Lung (tissue), 11 donors: ENCODE measurements at regions not wholly inside any gene's neighbourhood (a gene's known extent, or its start where the extent isn't known, plus 50 kb on each side); places are given as distances from the start of the nearest gene placed in this dataset.

Experiments
- ATAC-seq: fragments of 200-7000 bp; cut with Tn5 transposase; one replicate; pipeline ENCODE4 v1.9.1; 2020; ENCODE audit warnings: moderate number of reproducible peaks; ENCODE audit not compliant: insufficient read depth, low FRiP score
- DNase-seq, 3 donors: peaks; one replicate each; pipeline ENCODE4 v3.0.0-alpha.2; 2013 to 2017
- H3K27ac ChIP-seq, 2 donors: one replicate each; pipeline ENCODE4 v1.5.1; 2013; ENCODE audit warnings: mild to moderate bottlenecking in 2 of 2, moderate library complexity in 2 of 2, control low read depth in 1 of 2, inconsistent platforms in 1 of 2, low read depth in 1 of 2, low read length in 1 of 2
- H3K27me3 ChIP-seq, 3 donors: one replicate each; pipeline ENCODE4 v1.5.1; 2013; ENCODE audit warnings: low read length in 2 of 3; ENCODE audit not compliant: control insufficient read depth in 3 of 3, insufficient read depth in 3 of 3
- H3K36me3 ChIP-seq, 4 donors: one replicate each; pipeline ENCODE4 v1.5.1; 2013; ENCODE audit warnings: low read length in 4 of 4, mild to moderate bottlenecking in 1 of 4, moderate library complexity in 1 of 4; ENCODE audit not compliant: control insufficient read depth in 4 of 4, insufficient read depth in 4 of 4
- H3K4me1 ChIP-seq, 5 donors: one replicate each; pipeline ENCODE4 v1.5.1; 2013; ENCODE audit warnings: low read length in 5 of 5, mild to moderate bottlenecking in 2 of 5, moderate library complexity in 1 of 5; ENCODE audit not compliant: control insufficient read depth in 5 of 5, insufficient read depth in 5 of 5
- H3K4me3 ChIP-seq: one replicate; pipeline ENCODE4 v1.5.1; 2013; ENCODE audit warnings: mild to moderate bottlenecking, control low read depth, moderate library complexity
- H3K9ac ChIP-seq, 2 donors: one replicate each; pipeline ENCODE4 v1.5.1; 2013; ENCODE audit warnings: low read length in 2 of 2, control low read depth in 1 of 2; ENCODE audit not compliant: insufficient read depth in 1 of 2
- H3K9me3 ChIP-seq, 4 donors: one replicate each; pipeline ENCODE4 v1.5.1; 2013; ENCODE audit warnings: low read length in 3 of 4, mild to moderate bottlenecking in 1 of 4, moderate library complexity in 1 of 4; ENCODE audit not compliant: control insufficient read depth in 4 of 4, insufficient read depth in 3 of 4
- CTCF ChIP-seq: IDR thresholded peaks from 2 replicates; pipeline ENCODE4 v1.5.1; 2012; ENCODE audit warnings: mild to moderate bottlenecking; ENCODE audit errors: control extremely low read depth, extremely low read depth
- WGBS, 2 donors: extraction: QIAGEN DNeasy Blood & Tissue Kit; methylation state at CpG; one replicate each; pipeline ENCODE4 v1.1.7; 2013; 5-methylcytosine and 5-hydroxymethylcytosine counted together
- donor health status: control.
- donor health status: control.
- donor health status: Bipolar disorder and iron deficiency.
- donor health status: healthy.
- donor health status: DM: yes; HTN: yes; CAD: no.

GRCh38 chr1:106817575-106817974 is 238.9 kb upstream of the PRMT6 start:
- no peaks in the 10 kb centered on the region for H3K27me3 ChIP-seq
- no peak for TF ChIP-seq CTCF
- no peaks in the 10 kb centered on the region for H3K9me3 ChIP-seq
- ATAC-seq (no peak), DNase-seq (no peak)
- peaks cover 0 to 9% (median 0%) of the 10 kb centered on the region in 5 donors for H3K4me1 ChIP-seq
- H3K36me3 ChIP-seq = no peaks in the 10 kb centered on the region
- no peak overlapping the region for H3K4me3 ChIP-seq
- H3K9ac ChIP-seq = no peak overlapping the region
- no peak overlapping the region for H3K27ac ChIP-seq
- WGBS, 2 donors = 43 to 46% methylated on average over 1 of the region's 1 CpG

- Histone ChIP-seq H3K4me1 (no peaks in the 10 kb centered on the region), H3K36me3 (no peaks in the 10 kb centered on the region), H3K27me3 (no peaks in the 10 kb centered on the region), H3K27ac (no peak overlapping the region), H3K4me3 (no peak overlapping the region), H3K9ac (no peak overlapping the region), H3K9me3 (peaks cover 0 to 2% (median 0%) of the 10 kb centered on the region in 4 donors)
- DNase-seq = peak; percentile 18 to 34 (median 23)
- no peak for ATAC-seq
- no peak for TF ChIP-seq CTCF
These were observed 225.0 kb upstream of the PRMT6 start for GRCh38 chr1:106831511-106831910.

- H3K4me3 ChIP-seq = no peak overlapping the region
- DNase-seq (no peak), ATAC-seq (no peak)
- TF ChIP-seq CTCF = no peak
- no peaks in the 10 kb centered on the region for H3K4me1 ChIP-seq
- H3K36me3 ChIP-seq = no peaks in the 10 kb centered on the region
- H3K9me3 ChIP-seq = no peaks in the 10 kb centered on the region
- H3K27me3 ChIP-seq = no peaks in the 10 kb centered on the region
- no peak overlapping the region for H3K27ac ChIP-seq
- WGBS, 2 donors = 53 to 69% methylated on average over 2 of the region's 2 CpGs
- no peak overlapping the region for H3K9ac ChIP-seq
These were observed 219.8 kb upstream of the PRMT6 start for GRCh38 chr1:106836708-106837107.

- Histone ChIP-seq H3K4me3 (no peak overlapping the region), H3K9ac (no peak overlapping the region), H3K27me3 (no peaks in the 10 kb centered on the region), H3K9me3 (no peaks in the 10 kb centered on the region), H3K36me3 (no peaks in the 10 kb centered on the region), H3K4me1 (no peaks in the 10 kb centered on the region), H3K27ac (no peak overlapping the region)
- no peak for ATAC-seq
- no peak for TF ChIP-seq CTCF
- DNase-seq = no peak
- WGBS, 2 donors = 50 to 75% methylated on average over 4 of the region's 4 CpGs
These were observed 213.0 kb upstream of the PRMT6 start for GRCh38 chr1:106843518-106843917.
